ENCODE measurements at regions not wholly inside any gene's neighbourhood (a gene's known extent, or its start where the extent isn't known, plus 50 kb on each side); places are given as distances from the start of the nearest gene placed in this dataset.

DNA sequence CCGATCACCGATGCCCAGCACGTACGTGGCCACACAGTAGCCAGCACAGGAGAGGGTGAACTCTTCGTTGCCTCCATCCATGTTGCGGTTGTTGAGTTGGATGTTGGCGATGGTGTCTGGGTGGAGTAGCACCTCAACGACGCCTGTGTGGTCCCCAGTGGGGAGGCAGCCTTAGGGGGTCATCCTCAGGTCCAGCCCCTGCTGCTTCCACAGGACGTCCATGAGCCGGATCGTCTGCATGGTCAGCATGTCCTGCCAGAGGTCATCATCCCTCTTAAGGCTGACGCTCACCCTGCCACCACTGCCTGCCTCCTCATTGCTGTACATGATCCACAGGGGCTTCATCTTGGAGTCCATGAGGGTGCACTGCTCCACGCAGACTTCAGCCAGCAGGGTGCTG is 369.3 kb downstream of the CMPK2 start:
- no peak for DNase-seq

DNA sequence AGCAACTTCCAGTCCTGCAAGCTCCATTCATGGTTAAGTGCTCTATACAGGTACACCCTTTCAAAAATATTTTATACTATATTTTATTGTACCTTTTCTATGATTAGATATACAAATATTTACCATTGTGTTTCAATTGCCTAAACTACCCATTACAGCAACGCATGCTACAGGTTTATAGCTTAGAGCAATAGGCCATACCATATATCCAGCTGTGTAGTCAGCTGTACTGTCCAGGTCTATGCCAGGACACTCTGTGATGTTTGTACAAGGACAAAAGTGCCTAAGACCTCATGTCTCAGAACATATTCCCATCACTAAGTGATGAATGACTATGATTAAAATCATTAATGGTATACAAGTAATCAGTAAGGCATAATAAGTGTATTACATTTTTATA is 368.7 kb downstream of the CMPK2 start:
- no peak for DNase-seq

DNA sequence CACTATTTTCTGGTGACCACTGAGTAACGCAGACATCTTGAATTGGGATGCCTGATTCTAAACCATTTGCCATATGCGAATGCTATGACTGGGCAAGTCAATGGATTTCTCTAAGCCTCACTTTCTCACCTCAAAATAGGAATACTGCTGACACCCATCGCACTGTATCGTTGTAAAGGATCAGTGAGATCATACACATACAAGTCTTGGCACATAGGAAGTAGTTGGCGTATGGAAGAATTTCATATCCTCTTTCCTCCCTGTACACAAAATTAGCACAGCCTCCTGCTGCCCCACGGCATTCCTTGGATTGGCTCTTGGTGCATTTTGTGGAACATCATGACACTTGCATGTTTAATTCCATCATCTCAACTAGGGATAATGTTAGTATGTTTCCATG is 366.9 kb downstream of the CMPK2 start:
- DNase-seq = no peak

GRCh38 chr2:6499691-6500090 is 366.0 kb downstream of the CMPK2 start:
- DNase-seq = no peak

DNA sequence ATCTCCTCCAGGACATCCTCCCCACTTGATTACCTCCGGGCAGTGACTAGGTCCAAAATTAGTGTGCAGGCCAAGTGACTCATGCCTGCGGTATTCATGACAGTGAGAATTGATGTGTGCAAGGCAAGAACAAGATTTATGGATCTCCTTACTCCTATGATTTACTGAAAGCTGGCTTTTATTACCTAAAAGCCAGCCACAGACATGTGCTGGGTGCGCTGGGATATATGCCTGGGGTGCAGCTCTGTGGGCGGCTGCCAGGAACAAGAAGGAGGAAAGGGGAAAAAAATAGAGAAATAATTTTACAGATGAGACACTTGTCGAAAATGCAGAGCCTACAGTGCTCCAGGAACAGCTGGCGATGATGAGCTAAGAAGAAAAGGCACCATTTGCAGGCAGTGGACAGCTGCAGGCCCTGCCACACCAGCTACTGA is 359.3 kb downstream of the CMPK2 start:
- no peak for DNase-seq

DNA sequence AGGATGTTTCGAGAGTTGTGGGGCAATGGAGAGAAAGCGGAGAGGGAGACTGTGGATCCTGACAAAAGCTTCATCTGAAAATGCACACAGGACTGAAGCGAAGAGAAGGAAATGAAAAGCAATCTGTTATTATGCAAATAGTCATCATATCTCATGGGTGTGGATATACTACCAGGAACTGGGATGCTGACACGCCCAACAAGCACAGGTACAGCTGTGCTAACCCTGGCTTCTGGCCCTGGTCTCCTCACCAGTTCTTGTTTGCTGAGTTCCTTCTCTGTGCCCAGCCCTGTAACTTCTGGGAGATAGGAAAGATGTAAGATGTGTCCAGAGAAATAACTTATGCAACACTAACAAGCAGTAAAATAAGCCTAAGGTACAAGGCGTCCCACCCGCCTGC is 358.8 kb downstream of the CMPK2 start:
- DNase-seq = no peak

DNA sequence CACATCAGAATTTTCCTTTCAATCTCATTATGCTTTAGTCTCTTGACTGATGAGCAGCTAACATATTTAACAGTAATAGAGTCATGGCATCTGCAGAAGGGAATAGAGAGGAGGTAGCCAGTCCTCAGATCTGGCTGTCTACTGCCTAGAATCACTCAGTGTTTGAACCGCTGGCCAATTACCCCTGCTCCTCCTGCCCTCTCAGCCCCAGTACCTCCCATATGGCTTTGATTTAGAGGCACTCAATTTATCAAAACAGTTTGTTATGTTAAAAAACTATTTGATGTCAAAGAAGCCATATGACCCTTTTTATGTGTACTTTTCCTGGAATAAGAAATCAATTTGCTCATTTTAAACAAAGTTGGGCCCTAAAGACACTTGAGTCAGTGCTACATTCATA is 355.2 kb downstream of the CMPK2 start:
- no peak for DNase-seq

DNA sequence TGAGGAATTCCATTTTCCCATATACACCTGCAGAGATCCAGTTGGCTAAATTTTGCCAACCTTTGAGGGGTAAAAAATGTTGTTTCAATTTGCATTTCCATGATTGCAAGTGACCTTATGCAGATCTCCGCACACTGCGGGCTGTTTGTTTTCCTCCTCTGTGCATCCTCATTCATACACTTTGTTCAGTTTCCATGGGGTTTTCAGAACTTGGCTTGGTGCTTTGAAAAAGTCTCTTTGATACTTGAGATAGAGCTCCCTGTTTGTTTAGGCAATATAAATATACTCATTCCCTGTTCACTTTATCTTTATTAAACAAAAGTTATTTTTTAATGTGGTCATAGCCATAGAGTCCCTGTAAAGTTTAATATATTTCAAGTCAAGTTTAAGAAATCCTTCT is 353.1 kb downstream of the CMPK2 start:
- no peak for DNase-seq

DNA sequence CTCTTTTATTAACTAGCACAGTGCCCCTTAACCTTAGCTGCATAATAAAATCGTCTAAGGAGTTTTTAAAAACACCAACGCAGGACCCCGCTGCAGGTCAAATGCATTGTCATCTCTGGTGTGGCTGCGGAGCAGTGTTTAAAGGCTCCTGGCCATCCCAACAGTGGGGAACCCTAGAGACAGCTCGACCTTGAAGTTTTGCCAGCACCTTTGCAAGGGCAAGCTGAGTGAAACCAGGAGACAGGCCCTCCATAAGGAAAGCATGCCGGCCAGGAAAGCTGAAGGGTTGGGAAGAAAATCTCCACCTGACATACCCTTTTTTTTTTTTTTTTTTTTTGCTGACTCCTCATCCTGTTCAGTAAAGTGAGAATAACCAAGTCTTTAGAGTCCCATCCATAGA is 349.0 kb downstream of the CMPK2 start:
- no peak for DNase-seq

- DNase-seq = no peak
These were observed 347.3 kb downstream of the CMPK2 start for GRCh38 chr2:6518361-6518760.

DNA sequence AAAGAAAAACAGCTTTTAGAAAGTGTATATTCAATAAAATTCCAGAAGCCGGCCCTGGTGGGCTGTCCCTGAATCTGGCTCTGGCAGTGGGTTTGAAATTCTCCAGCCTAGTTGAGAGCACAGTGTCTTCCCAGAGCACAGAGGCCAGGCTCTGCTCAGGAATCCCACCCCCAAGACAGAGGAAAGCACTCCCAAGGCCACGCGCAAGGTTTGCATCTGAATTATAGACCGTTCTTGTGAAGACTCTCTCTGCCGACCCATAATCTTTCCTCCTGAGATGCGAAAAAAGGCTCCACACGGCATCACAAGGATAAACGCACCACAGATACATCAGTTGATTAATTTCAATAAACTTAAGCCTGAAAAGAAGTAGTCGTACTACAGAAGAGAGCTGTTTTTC is 342.2 kb downstream of the CMPK2 start:
- no peak for DNase-seq

- DNase-seq = no peak
These were observed 340.8 kb downstream of the CMPK2 start for GRCh38 chr2:6524691-6525474.

- DNase-seq = no peak
These were observed 340.2 kb downstream of the CMPK2 start for GRCh38 chr2:6525475-6525964.

- DNase-seq = peak; percentile 25 to 40
These were observed 339.4 kb downstream of the CMPK2 start for GRCh38 chr2:6526093-6526824.

- DNase-seq = no peak
These were observed 334.4 kb downstream of the CMPK2 start for GRCh38 chr2:6531304-6531703.

DNA sequence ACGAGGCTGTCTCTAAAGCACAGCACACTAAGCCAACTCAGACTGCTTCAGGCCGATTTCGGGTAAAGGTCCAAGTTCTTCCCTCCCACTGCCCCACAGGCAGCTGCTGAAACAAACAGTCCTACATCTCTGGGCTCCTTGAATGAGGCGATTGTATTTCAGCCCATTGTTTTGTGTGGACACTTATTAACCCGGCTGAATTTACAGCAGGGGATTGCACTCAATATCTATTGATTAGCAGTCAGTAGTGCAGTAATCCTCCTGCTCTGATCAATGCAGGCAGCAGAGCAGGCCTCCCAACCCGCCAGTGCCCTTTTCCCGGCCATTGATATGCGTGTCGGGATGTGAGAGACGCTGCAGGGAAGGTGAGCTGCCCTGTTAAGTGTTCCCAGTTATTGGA is 330.1 kb downstream of the CMPK2 start:
- no peak for DNase-seq

GRCh38 chr2:6538607-6539006 is 327.1 kb downstream of the CMPK2 start:
- DNase-seq = no peak

DNA sequence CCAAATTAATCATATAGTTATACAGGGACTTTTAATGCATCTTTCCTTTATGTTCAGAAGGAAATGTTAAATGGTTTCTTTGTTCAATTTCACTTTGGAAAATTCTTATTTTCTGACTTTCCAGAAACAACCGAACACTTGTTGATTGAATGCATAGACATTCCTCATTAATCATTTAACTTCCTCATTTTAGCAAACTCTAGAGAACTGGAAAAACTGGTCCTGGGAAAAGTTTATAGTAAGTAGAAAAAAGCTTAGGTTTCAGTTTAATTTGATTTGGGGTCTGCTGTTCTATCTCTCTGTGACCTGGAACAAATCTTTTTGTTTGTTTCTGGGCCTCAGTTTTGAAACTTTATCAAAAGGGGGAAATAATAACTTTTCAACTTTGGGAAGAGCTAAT is 320.4 kb downstream of the CMPK2 start:
- no peak for DNase-seq

DNA sequence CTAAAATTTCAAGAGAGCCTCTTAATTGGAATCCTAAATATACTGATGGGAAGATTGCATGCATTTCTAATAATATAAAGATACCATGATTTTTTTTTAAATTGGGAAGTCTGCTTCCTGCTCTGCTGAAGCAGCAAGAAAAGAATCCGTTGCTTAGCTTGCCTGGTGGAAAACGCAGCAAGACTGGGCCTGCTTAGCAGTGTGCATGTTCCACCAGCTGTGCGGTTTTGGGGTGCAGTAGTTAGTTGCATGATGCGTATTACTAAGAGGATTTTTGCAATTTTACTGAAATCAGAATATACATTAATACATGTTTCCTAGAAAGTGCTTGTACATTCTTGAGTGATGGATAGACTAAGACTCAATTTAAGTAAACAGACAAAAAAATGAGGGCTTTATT is 319.9 kb downstream of the CMPK2 start:
- no peak for DNase-seq

DNA sequence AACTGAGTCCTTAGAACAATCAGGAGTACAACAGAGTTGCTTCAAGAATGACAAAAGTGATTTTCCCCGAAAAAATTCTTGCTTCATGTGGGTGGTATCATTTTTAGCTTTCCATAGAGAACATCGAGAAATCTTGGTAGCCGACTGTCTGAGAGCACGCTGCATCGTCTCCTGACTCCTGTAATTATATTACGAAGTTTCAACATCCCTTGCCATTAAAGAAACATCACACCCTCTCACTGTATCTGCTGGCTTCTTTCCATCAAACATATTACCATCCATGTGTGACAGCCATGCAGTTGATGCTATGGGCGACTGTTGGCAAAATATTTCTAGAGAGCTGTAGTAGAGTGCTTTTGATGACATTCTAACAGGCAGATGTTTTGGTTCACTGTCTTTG is 311.2 kb downstream of the CMPK2 start:
- DNase-seq = no peak

- DNase-seq = no peak
These were observed 309.0 kb downstream of the CMPK2 start for GRCh38 chr2:6556755-6557154.

DNA sequence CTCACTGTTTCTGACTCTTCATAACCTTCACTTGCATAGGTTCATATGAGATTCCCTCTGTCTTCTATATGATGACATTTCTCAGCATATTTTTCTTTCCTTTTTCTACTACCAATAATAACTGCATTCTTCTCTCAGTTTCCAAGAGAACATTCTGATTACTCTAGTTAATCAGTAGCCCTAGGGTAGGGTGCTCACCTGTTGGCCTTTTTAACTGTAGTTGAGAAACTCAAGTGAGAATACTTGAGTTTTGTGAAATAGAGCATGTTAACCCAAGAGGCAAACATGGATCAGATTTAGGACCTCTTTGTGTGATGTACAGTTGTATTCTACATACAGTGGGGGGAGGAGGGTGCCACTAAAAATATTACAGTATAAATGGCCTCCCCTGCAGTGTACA is 308.0 kb downstream of the CMPK2 start:
- DNase-seq = no peak

DNA sequence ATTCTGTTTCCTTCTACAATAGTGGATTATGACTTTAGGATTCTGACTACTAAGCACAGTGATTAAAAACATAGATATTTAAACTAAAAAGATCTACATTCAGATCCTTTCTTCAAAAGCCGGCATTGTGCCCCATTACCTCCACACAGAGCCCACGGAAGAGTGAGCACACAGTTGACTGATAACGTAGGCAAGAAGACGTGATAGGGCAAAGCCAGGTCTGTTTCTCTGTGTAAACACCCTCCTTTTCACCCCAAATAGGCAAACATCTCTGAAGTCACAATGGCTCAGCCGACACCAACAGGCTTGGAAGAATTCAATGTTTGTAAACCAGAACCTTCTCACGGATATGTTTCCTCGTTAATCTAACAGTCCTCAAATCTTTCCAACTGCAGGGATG is 302.9 kb downstream of the CMPK2 start:
- DNase-seq = no peak

DNA sequence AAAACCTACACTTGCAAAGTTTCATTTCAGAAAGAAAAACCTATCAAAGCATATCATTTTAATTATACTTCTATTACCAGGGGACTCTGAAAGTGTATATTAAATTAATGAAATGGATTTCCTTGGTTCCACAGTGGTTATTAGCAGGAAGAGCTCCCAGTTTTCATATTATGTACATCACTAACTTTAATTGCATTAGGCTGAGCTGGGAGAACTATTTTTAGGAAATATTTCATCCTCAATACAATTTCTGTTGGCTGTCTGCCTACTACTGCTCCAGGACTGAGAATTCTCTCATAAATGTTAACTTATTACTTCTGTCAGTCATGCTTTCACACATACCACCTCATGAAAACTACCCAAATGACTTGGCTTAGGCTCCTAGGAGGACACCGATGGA is 301.4 kb downstream of the CMPK2 start:
- no peak for DNase-seq

DNA sequence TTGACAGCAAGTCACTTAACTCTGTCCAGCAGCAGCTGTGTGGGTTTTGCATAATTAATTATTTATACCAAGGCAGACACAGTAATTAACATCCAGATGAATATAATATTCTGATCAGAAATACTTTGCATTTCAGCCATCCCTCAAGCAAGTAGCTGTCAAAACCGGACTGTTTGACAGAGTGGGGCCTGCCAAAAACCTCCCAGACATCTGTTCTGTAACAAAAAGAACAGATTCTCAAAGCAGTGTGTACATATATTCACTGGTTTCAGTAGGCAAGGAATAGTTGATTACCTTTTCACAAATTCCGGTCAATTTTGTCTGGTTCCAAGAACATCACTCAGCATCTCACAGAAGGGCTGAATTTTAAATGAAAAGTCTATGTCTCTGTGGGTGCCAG is 291.6 kb downstream of the CMPK2 start:
- DNase-seq = no peak

Data from NCI-H1930 (cell line).